Mesenchymal stem cell (in vitro differentiated cells and primary cell): ENCODE measurements at regions not wholly inside any gene's neighbourhood (a gene's known extent, or its start where the extent isn't known, plus 50 kb on each side); places are given as distances from the start of the nearest gene placed in this dataset.

Experiments used
- DNase-seq: peaks from one replicate; pipeline ENCODE4 v3.0.0-alpha.2; 2013
- H2AFZ ChIP-seq: one replicate; pipeline ENCODE4 v1.6.1; 2013; ENCODE audit warnings: low read depth, mild to moderate bottlenecking, control low read depth, inconsistent platforms, low read length, moderate library complexity
- H2AK5ac ChIP-seq: 2 replicates; pipeline ENCODE4 v1.6.1; 2013; ENCODE audit warnings: low read length, moderate library complexity, mild to moderate bottlenecking, inconsistent platforms; ENCODE audit not compliant: severe bottlenecking
- H2BK120ac ChIP-seq: one replicate; pipeline ENCODE4 v1.6.1; 2013; ENCODE audit warnings: low read depth, mild to moderate bottlenecking, inconsistent platforms, low read length, moderate library complexity
- H2BK12ac ChIP-seq, 2 experiments: one replicate each; pipeline ENCODE4 v1.6.1; 2013; ENCODE audit warnings: inconsistent platforms in 2 of 2, low read length in 2 of 2, mild to moderate bottlenecking in 2 of 2, moderate library complexity in 2 of 2, control low read depth in 1 of 2
- H2BK15ac ChIP-seq: one replicate; pipeline ENCODE4 v1.6.1; 2013; ENCODE audit warnings: mild to moderate bottlenecking, low read depth, inconsistent platforms; ENCODE audit not compliant: poor library complexity, severe bottlenecking
- H2BK5ac ChIP-seq: 2 replicates; pipeline ENCODE4 v1.6.1; 2013; ENCODE audit warnings: low read depth, mild to moderate bottlenecking, low read length, control low read depth, inconsistent platforms; ENCODE audit not compliant: poor library complexity, severe bottlenecking
- H3K14ac ChIP-seq, 2 experiments: one replicate each; pipeline ENCODE4 v1.6.1; 2013; ENCODE audit warnings: inconsistent platforms in 2 of 2, low read length in 2 of 2, control low read depth in 1 of 2, mild to moderate bottlenecking in 1 of 2, moderate library complexity in 1 of 2
- H3K18ac ChIP-seq, 2 experiments: one replicate each; pipeline ENCODE4 v1.6.1; 2013; ENCODE audit warnings: inconsistent platforms in 2 of 2, low read length in 2 of 2, control low read depth in 1 of 2, low read depth in 1 of 2, mild to moderate bottlenecking in 1 of 2
- H3K23ac ChIP-seq, 2 experiments: one replicate each; pipeline ENCODE4 v1.6.1; 2013; ENCODE audit warnings: inconsistent platforms in 2 of 2, low read length in 2 of 2, mild to moderate bottlenecking in 2 of 2, moderate library complexity in 2 of 2, control low read depth in 1 of 2
- H3K27ac ChIP-seq: 2 replicates; pipeline ENCODE4 v1.5.1; 2013; ENCODE audit warnings: mild to moderate bottlenecking, moderate library complexity, low read length, control low read depth, inconsistent platforms; ENCODE audit not compliant: poor library complexity, severe bottlenecking
- H3K27me3 ChIP-seq, 2 experiments: 2 replicates each; pipeline versions ENCODE4 v1.6.1 to v1.7.0; 2013; ENCODE audit warnings: low read length in 2 of 2, mild to moderate bottlenecking in 2 of 2, moderate library complexity in 2 of 2, control low read depth in 1 of 2, inconsistent platforms in 1 of 2; ENCODE audit not compliant: control insufficient read depth in 1 of 2, insufficient read depth in 1 of 2
- H3K36me3 ChIP-seq, 2 experiments: 2 replicates each; pipeline versions ENCODE4 v1.6.1 to v1.7.0; 2013; ENCODE audit warnings: low read length in 2 of 2, control low read depth in 1 of 2, inconsistent platforms in 1 of 2, low read depth in 1 of 2, mild to moderate bottlenecking in 1 of 2; ENCODE audit not compliant: insufficient read depth in 2 of 2, control insufficient read depth in 1 of 2
- H3K4ac ChIP-seq, 2 experiments: one replicate each; pipeline ENCODE4 v1.6.1; 2013; ENCODE audit warnings: inconsistent platforms in 2 of 2, low read length in 2 of 2, mild to moderate bottlenecking in 2 of 2, moderate library complexity in 2 of 2, control low read depth in 1 of 2, low read depth in 1 of 2
- H3K4me1 ChIP-seq: 2 replicates; pipeline ENCODE4 v1.6.1; 2013; ENCODE audit warnings: low read depth, low read length, control low read depth; ENCODE audit not compliant: control insufficient read depth, insufficient read depth
- H3K4me2 ChIP-seq: 2 replicates; pipeline ENCODE4 v1.6.1; 2013; ENCODE audit warnings: low read length, mild to moderate bottlenecking, inconsistent platforms; ENCODE audit not compliant: poor library complexity, severe bottlenecking
- H3K4me3 ChIP-seq, 2 experiments: 2 replicates each; pipeline versions ENCODE4 v1.5.1 to v1.7.0; 2013; ENCODE audit warnings: low read length in 2 of 2, mild to moderate bottlenecking in 2 of 2, control low read depth in 1 of 2, low read depth in 1 of 2; ENCODE audit not compliant: insufficient read depth in 1 of 2
- H3K79me1 ChIP-seq: replicated peaks from 2 replicates; pipeline ENCODE4 v1.6.1; 2013; ENCODE audit warnings: mild to moderate bottlenecking, control low read depth, low read length, inconsistent platforms; ENCODE audit not compliant: poor library complexity, severe bottlenecking
- H3K9ac ChIP-seq: 2 replicates; pipeline ENCODE4 v1.7.0; 2013; ENCODE audit warnings: mild to moderate bottlenecking, low read length, moderate library complexity
- H3K9me3 ChIP-seq: 2 replicates; pipeline ENCODE4 v1.7.0; 2013; ENCODE audit warnings: mild to moderate bottlenecking, low read length; ENCODE audit not compliant: control insufficient read depth
- H4K8ac ChIP-seq: one replicate; pipeline ENCODE4 v1.6.1; 2013; ENCODE audit warnings: inconsistent platforms, mild to moderate bottlenecking, low read length, moderate library complexity
- H4K91ac ChIP-seq: one replicate; pipeline ENCODE4 v1.6.1; 2013; ENCODE audit warnings: mild to moderate bottlenecking, low read length, inconsistent platforms
- WGBS: methylation state at CpG from one replicate; pipeline ENCODE4 v1.1.7; 2013; ENCODE audit warnings: mixed read lengths; 5-methylcytosine and 5-hydroxymethylcytosine counted together

GRCh38 chr6:92047152-92047850 lies 1372.1 kb downstream of the EPHA7 start:
- Histone ChIP-seq H3K4me3 (no peak overlapping the region), H3K27me3 (no peaks in the 10 kb centered on the region), H2BK5ac (no peak overlapping the region), H3K4ac (no peak overlapping the region), H3K36me3 (no peaks in the 10 kb centered on the region), H2AK5ac (no peak overlapping the region), H3K4me1 (peaks cover 3% of the 10 kb centered on the region), H4K91ac (no peak overlapping the region), H3K27ac (no peak overlapping the region), H2BK12ac (no peak overlapping the region), H3K4me2 (no peak overlapping the region), H3K23ac (no peak overlapping the region), H2BK15ac (no peak overlapping the region), H3K9ac (no peak overlapping the region), H3K79me1 (no peaks in the 10 kb centered on the region), H3K18ac (no peak overlapping the region), H3K9me3 (no peaks in the 10 kb centered on the region), H4K8ac (no peak overlapping the region), H3K14ac (no peak overlapping the region), H2BK120ac (no peak overlapping the region), H2AFZ (no peak overlapping the region)
- WGBS, result 76% methylated on average over 3 of the region's 4 CpGs
- DNase-seq, result no peak

GRCh38 chr6:92044312-92044711 lies 1375.0 kb downstream of the EPHA7 start:
- Histone ChIP-seq H2AK5ac (no peak overlapping the region), H2AFZ (no peak overlapping the region), H3K27me3 (no peaks in the 10 kb centered on the region), H4K8ac (no peak overlapping the region), H3K23ac (no peak overlapping the region), H3K4me1 (peaks cover 3% of the 10 kb centered on the region), H2BK12ac (no peak overlapping the region), H2BK15ac (no peak overlapping the region), H3K18ac (no peak overlapping the region), H4K91ac (no peak overlapping the region), H3K36me3 (no peaks in the 10 kb centered on the region), H3K9me3 (no peaks in the 10 kb centered on the region), H3K9ac (no peak overlapping the region), H3K4me3 (no peak overlapping the region), H3K27ac (no peak overlapping the region), H3K4me2 (no peak overlapping the region), H2BK5ac (no peak overlapping the region), H2BK120ac (no peak overlapping the region), H3K14ac (no peak overlapping the region), H3K4ac (no peak overlapping the region), H3K79me1 (no peaks in the 10 kb centered on the region)
- DNase-seq, result no peak

GRCh38 chr6:92043777-92044176 lies 1375.6 kb downstream of the EPHA7 start:
- Histone ChIP-seq H3K9me3 (no peaks in the 10 kb centered on the region), H4K91ac (no peak overlapping the region), H2AK5ac (no peak overlapping the region), H2AFZ (no peak overlapping the region), H3K18ac (no peak overlapping the region), H4K8ac (no peak overlapping the region), H3K9ac (no peak overlapping the region), H3K4me1 (peaks cover 3% of the 10 kb centered on the region), H2BK15ac (no peak overlapping the region), H3K4me3 (no peak overlapping the region), H3K4me2 (no peak overlapping the region), H2BK120ac (no peak overlapping the region), H3K27ac (no peak overlapping the region), H3K14ac (no peak overlapping the region), H2BK12ac (no peak overlapping the region), H2BK5ac (no peak overlapping the region), H3K79me1 (no peaks in the 10 kb centered on the region), H3K23ac (no peak overlapping the region), H3K36me3 (no peaks in the 10 kb centered on the region), H3K4ac (no peak overlapping the region), H3K27me3 (no peaks in the 10 kb centered on the region)
- DNase-seq, result peak; percentile 6
- 37% methylated on average over 3 of the region's 3 CpGs for whole genome bisulfite sequencing

- no peak overlapping the region for H3K18ac ChIP-seq
- no peak overlapping the region for H3K14ac ChIP-seq
- no peak overlapping the region for H3K4ac ChIP-seq
- H2BK12ac ChIP-seq, result no peak overlapping the region
- WGBS, result 83% methylated on average over 1 of the region's 1 CpG
- H3K4me3 ChIP-seq, result no peak overlapping the region
- DNase-seq, result no peak
- H2AK5ac ChIP-seq, result no peak overlapping the region
- no peak overlapping the region for H2AFZ ChIP-seq
- H3K4me2 ChIP-seq, result no peak overlapping the region
- H3K23ac ChIP-seq, result no peak overlapping the region
- H3K79me1 ChIP-seq, result no peaks in the 10 kb centered on the region
- no peak overlapping the region for H2BK120ac ChIP-seq
- no peaks in the 10 kb centered on the region for H3K36me3 ChIP-seq
- no peak overlapping the region for H4K8ac ChIP-seq
- no peak overlapping the region for H3K27ac ChIP-seq
- H3K9ac ChIP-seq, result no peak overlapping the region
- H3K9me3 ChIP-seq, result no peaks in the 10 kb centered on the region
- H4K91ac ChIP-seq, result no peak overlapping the region
- no peak overlapping the region for H2BK5ac ChIP-seq
- H3K4me1 ChIP-seq, result no peaks in the 10 kb centered on the region
- H3K27me3 ChIP-seq, result no peaks in the 10 kb centered on the region
- no peak overlapping the region for H2BK15ac ChIP-seq
Observed at GRCh38 chr6:92026878-92027277, 1392.5 kb downstream of the EPHA7 start.
